Endodermal cell (in vitro differentiated cells): ENCODE measurements at regions not wholly inside any gene's neighbourhood (a gene's known extent, or its start where the extent isn't known, plus 50 kb on each side); places are given as distances from the start of the nearest gene placed in this dataset.

Source experiments
- DNase-seq: peaks from one replicate; pipeline ENCODE4 v3.0.0-alpha.2; 2017
- H3K27ac ChIP-seq: 2 replicates; pipeline ENCODE4 v1.5.1; 2013; ENCODE audit warnings: mild to moderate bottlenecking, low read depth, low read length, moderate library complexity
- H3K27me3 ChIP-seq: 2 replicates; pipeline ENCODE4 v1.6.1; 2013; ENCODE audit warnings: mild to moderate bottlenecking, low read length, moderate library complexity; ENCODE audit not compliant: insufficient read depth, control insufficient read depth, poor library complexity, severe bottlenecking
- H3K36me3 ChIP-seq: 2 replicates; pipeline ENCODE4 v1.7.0; 2013; ENCODE audit warnings: mild to moderate bottlenecking, low read length, moderate library complexity; ENCODE audit not compliant: control insufficient read depth, insufficient read depth
- H3K4me1 ChIP-seq: one replicate; pipeline ENCODE4 v1.7.0; 2013; ENCODE audit warnings: low read length; ENCODE audit not compliant: control insufficient read depth, insufficient read depth
- H3K4me3 ChIP-seq: 2 replicates; pipeline ENCODE4 v1.5.1; 2013; ENCODE audit warnings: mild to moderate bottlenecking, low read length, moderate library complexity
- H3K9ac ChIP-seq: 2 replicates; pipeline ENCODE4 v1.6.1; 2013; ENCODE audit warnings: mild to moderate bottlenecking, low read length, moderate library complexity; ENCODE audit not compliant: poor library complexity, severe bottlenecking; ENCODE audit errors: extremely low read depth
- H3K9me3 ChIP-seq: 2 replicates; pipeline ENCODE4 v1.6.1; 2013; ENCODE audit warnings: mild to moderate bottlenecking, low read length, moderate library complexity; ENCODE audit not compliant: control insufficient read depth
- H3K27ac Mint-ChIP-seq: 2 replicates; pipeline ENCODE4 v1.8.0; 2020; ENCODE audit warnings: mixed read lengths
- H3K27me3 Mint-ChIP-seq: 2 replicates; pipeline ENCODE4 v1.8.0; 2021; ENCODE audit warnings: mild to moderate bottlenecking, mixed read lengths; ENCODE audit not compliant: insufficient read depth
- H3K36me3 Mint-ChIP-seq: 2 replicates; pipeline ENCODE4 v1.8.0; 2020; ENCODE audit warnings: low read depth, mixed read lengths
- H3K4me1 Mint-ChIP-seq: 2 replicates; pipeline ENCODE4 v1.8.0; 2020; ENCODE audit warnings: mixed read lengths
- H3K4me3 Mint-ChIP-seq: 2 replicates; pipeline ENCODE4 v1.8.0; 2020; ENCODE audit warnings: mild to moderate bottlenecking, moderate library complexity, mixed read lengths
- H3K9me3 Mint-ChIP-seq: 2 replicates; pipeline ENCODE4 v1.8.0; 2020; ENCODE audit warnings: mild to moderate bottlenecking, mixed read lengths
- CTCF ChIP-seq: fragments of 200-600 bp; sonication (generic); conservative IDR thresholded peaks from 2 replicates; pipeline ENCODE4 v1.5.0; 2021; ENCODE audit warnings: antibody characterized with exemption, mild to moderate bottlenecking
- WGBS, 2 experiments: methylation state at CpG; one replicate each; pipeline versions ENCODE4 v1.1.5 to v1.1.7; 2013; ENCODE audit warnings: missing lambda C conversion rate in 2 of 2, mixed read lengths in 1 of 2; ENCODE audit not compliant: insufficient coverage in 1 of 2, insufficient read length in 1 of 2; 5-methylcytosine and 5-hydroxymethylcytosine counted together

- Histone ChIP-seq H3K4me1 (no peaks in the 10 kb centered on the region), H3K4me3 (no peak overlapping the region), H3K9ac (no peak overlapping the region), H3K36me3 (no peaks in the 10 kb centered on the region), H3K9me3 (no peaks in the 10 kb centered on the region), H3K27me3 (no peaks in the 10 kb centered on the region), H3K27ac (no peak overlapping the region)
- TF ChIP-seq CTCF: no peak
- H3K27ac Mint-ChIP-seq: no peak overlapping the region
- H3K9me3 Mint-ChIP-seq: no peaks in the 10 kb centered on the region
- no peaks in the 10 kb centered on the region for H3K4me1 Mint-ChIP-seq
- 81 to 93% methylated on average over 2 of the region's 2 CpGs for WGBS, 2 experiments
- DNase-seq: no peak
- no peak overlapping the region for H3K4me3 Mint-ChIP-seq
- H3K36me3 Mint-ChIP-seq: no peaks in the 10 kb centered on the region
- H3K27me3 Mint-ChIP-seq: no peaks in the 10 kb centered on the region
Measured at GRCh38 chr6:66128243-66128642, 421.2 kb upstream of the EYS start.

- Histone ChIP-seq H3K4me1 (no peaks in the 10 kb centered on the region), H3K4me3 (no peak overlapping the region), H3K27ac (no peak overlapping the region), H3K36me3 (no peaks in the 10 kb centered on the region), H3K27me3 (no peaks in the 10 kb centered on the region), H3K9me3 (no peaks in the 10 kb centered on the region), H3K9ac (no peak overlapping the region)
- DNase-seq: no peak
- no peak for TF ChIP-seq CTCF
- peaks cover under 1% of the 10 kb centered on the region for H3K27me3 Mint-ChIP-seq
- no peaks in the 10 kb centered on the region for H3K9me3 Mint-ChIP-seq
- H3K36me3 Mint-ChIP-seq: no peaks in the 10 kb centered on the region
- no peak overlapping the region for H3K27ac Mint-ChIP-seq
- H3K4me1 Mint-ChIP-seq: no peaks in the 10 kb centered on the region
- H3K4me3 Mint-ChIP-seq: no peak overlapping the region
- WGBS, 2 experiments: 97 to 100% methylated on average over 1 to 5 of the region's 5 CpGs
Measured at GRCh38 chr6:66127061-66127460, 420.0 kb upstream of the EYS start.

- Mint-ChIP-seq H3K36me3 (no peaks in the 10 kb centered on the region), H3K4me3 (no peak overlapping the region), H3K4me1 (no peaks in the 10 kb centered on the region), H3K9me3 (peaks cover 2% of the 10 kb centered on the region), H3K27ac (no peak overlapping the region), H3K27me3 (peaks cover 2% of the 10 kb centered on the region)
- TF ChIP-seq CTCF: no peak
- Histone ChIP-seq H3K27ac (no peak overlapping the region), H3K27me3 (no peaks in the 10 kb centered on the region), H3K4me1 (no peaks in the 10 kb centered on the region), H3K9ac (no peak overlapping the region), H3K36me3 (no peaks in the 10 kb centered on the region), H3K9me3 (no peaks in the 10 kb centered on the region), H3K4me3 (no peak overlapping the region)
- WGBS, 2 experiments: 90 to 100% methylated on average over 1 to 3 of the region's 3 CpGs
- no peak for DNase-seq
Measured at GRCh38 chr6:66126358-66126757, 419.3 kb upstream of the EYS start.
